ENCODE measurements at regions not wholly inside any gene's neighbourhood (a gene's known extent, or its start where the extent isn't known, plus 50 kb on each side); places are given as distances from the start of the nearest gene placed in this dataset.

- Histone ChIP-seq H3K36me3 (ENCODE audit: control insufficient read depth, insufficient read depth, low read length) (no peaks in the 10 kb centered on the region), H3K9me3 (ENCODE audit: control insufficient read depth, low read length) (no peaks in the 10 kb centered on the region), H3K27me3 (ENCODE audit: control insufficient read depth, insufficient read depth, low read length, poor library complexity, severe bottlenecking) (no peaks in the 10 kb centered on the region), H3K27ac (ENCODE audit: low read depth, low read length) (no peak overlapping the region), H3K4me3 (ENCODE audit: low read length) (no peak overlapping the region), H3K9ac (ENCODE audit: extremely low read depth, low read length, poor library complexity, severe bottlenecking) (no peak overlapping the region), H3K4me1 (ENCODE audit: control insufficient read depth, insufficient read depth, low read length) (peaks cover 7% of the 10 kb centered on the region)
- H3K27ac Mint-ChIP-seq = no peak overlapping the region
- peaks cover 2% of the 10 kb centered on the region for H3K27me3 Mint-ChIP-seq (ENCODE audit: insufficient read depth)
- no peaks in the 10 kb centered on the region for H3K36me3 Mint-ChIP-seq (ENCODE audit: low read depth)
- H3K9me3 Mint-ChIP-seq = peaks cover 1% of the 10 kb centered on the region
- WGBS, 2 experiments (ENCODE audit: insufficient coverage in 1 of 2, insufficient read length in 1 of 2) = 78 to 92% methylated on average over 4 of the region's 4 CpGs
- H3K4me3 Mint-ChIP-seq = no peak overlapping the region
- peaks cover 14% of the 10 kb centered on the region for H3K4me1 Mint-ChIP-seq
- no peak for DNase-seq
- TF ChIP-seq CTCF (conservative IDR thresholded peaks at IDR 0.05) = no peak
Measured at GRCh38 chr3:43969944-43970343, 271.7 kb upstream of the TOPAZ1 start.

- WGBS, 2 experiments (ENCODE audit: insufficient coverage in 1 of 2, insufficient read length in 1 of 2) = 95 to 100% methylated on average over 2 to 8 of the region's 8 CpGs
- peaks cover 2% of the 10 kb centered on the region for H3K27me3 Mint-ChIP-seq (ENCODE audit: insufficient read depth)
Measured at GRCh38 chr3:43970351-43970750, 271.3 kb upstream of the TOPAZ1 start.

GRCh38 chr3:43970920-43971319, 270.8 kb upstream of the TOPAZ1 start:
- Mint-ChIP-seq H3K4me3 (no peak overlapping the region), H3K4me1 (peaks cover 14% of the 10 kb centered on the region), H3K36me3 (ENCODE audit: low read depth) (no peaks in the 10 kb centered on the region), H3K27ac (no peak overlapping the region), H3K9me3 (peaks cover 2% of the 10 kb centered on the region), H3K27me3 (ENCODE audit: insufficient read depth) (peaks cover 4% of the 10 kb centered on the region)
- Histone ChIP-seq H3K27ac (ENCODE audit: low read depth, low read length) (no peak overlapping the region), H3K4me3 (ENCODE audit: low read length) (no peak overlapping the region), H3K27me3 (ENCODE audit: control insufficient read depth, insufficient read depth, low read length, poor library complexity, severe bottlenecking) (no peaks in the 10 kb centered on the region), H3K36me3 (ENCODE audit: control insufficient read depth, insufficient read depth, low read length) (no peaks in the 10 kb centered on the region), H3K9ac (ENCODE audit: extremely low read depth, low read length, poor library complexity, severe bottlenecking) (no peak overlapping the region), H3K9me3 (ENCODE audit: control insufficient read depth, low read length) (no peaks in the 10 kb centered on the region), H3K4me1 (ENCODE audit: control insufficient read depth, insufficient read depth, low read length) (peaks cover 7% of the 10 kb centered on the region)
- WGBS, 2 experiments (ENCODE audit: insufficient coverage in 1 of 2, insufficient read length in 1 of 2) = 80 to 83% methylated on average over 1 to 4 of the region's 4 CpGs
- DNase-seq = no peak
- TF ChIP-seq CTCF (conservative IDR thresholded peaks at IDR 0.05) = no peak

More at GRCh38 chr3:43970351-43970750, 271.3 kb upstream of the TOPAZ1 start:
- no peak for TF ChIP-seq CTCF (conservative IDR thresholded peaks at IDR 0.05)
- Histone ChIP-seq H3K9ac (ENCODE audit: extremely low read depth, low read length, poor library complexity, severe bottlenecking) (no peak overlapping the region), H3K27me3 (ENCODE audit: control insufficient read depth, insufficient read depth, low read length, poor library complexity, severe bottlenecking) (no peaks in the 10 kb centered on the region), H3K4me3 (ENCODE audit: low read length) (no peak overlapping the region), H3K27ac (ENCODE audit: low read depth, low read length) (no peak overlapping the region), H3K36me3 (ENCODE audit: control insufficient read depth, insufficient read depth, low read length) (no peaks in the 10 kb centered on the region), H3K4me1 (ENCODE audit: control insufficient read depth, insufficient read depth, low read length) (peaks cover 7% of the 10 kb centered on the region), H3K9me3 (ENCODE audit: control insufficient read depth, low read length) (no peaks in the 10 kb centered on the region)
- peaks cover 1% of the 10 kb centered on the region for H3K9me3 Mint-ChIP-seq
- H3K36me3 Mint-ChIP-seq (ENCODE audit: low read depth) = no peaks in the 10 kb centered on the region
- no peak for DNase-seq
- no peak overlapping the region for H3K4me3 Mint-ChIP-seq
- peaks cover 14% of the 10 kb centered on the region for H3K4me1 Mint-ChIP-seq
- no peak overlapping the region for H3K27ac Mint-ChIP-seq
